GM18519 (cell line): ENCODE measurements at regions not wholly inside any gene's neighbourhood (a gene's known extent, or its start where the extent isn't known, plus 50 kb on each side); places are given as distances from the start of the nearest gene placed in this dataset.
"Not testable (repeated sequence)": the region's sequence is repeated elsewhere in the genome, so short reads cannot be mapped to it uniquely, and the experiment has no call there.

Source experiments
- ATAC-seq: cut with Tn5 transposase; IDR thresholded peaks from one replicate; pipeline ENCODE4 v1.9.1; 2021; ENCODE audit warnings: mild to moderate bottlenecking, moderate library complexity; ENCODE audit not compliant: unreplicated experiment, low FRiP score

DNA sequence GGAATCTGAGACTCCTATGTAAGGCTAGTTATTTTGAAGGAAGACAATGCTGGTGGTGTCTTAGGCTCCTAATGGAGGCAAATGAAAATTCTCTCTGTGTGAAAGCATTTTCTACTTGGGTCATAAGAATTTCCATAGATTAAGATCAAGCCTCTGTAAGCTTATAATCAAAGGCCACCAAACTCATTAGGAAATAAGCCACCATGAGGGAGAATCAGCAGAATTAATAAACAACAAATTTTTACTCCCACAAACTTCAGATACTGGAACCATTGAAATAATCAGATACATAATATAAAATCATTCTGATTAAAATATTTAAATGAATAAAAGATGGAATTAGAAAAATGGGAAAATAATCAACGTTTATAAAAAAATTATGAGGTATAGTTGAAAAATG, 178.7 kb downstream of the NPIPA8 start:
- ATAC-seq, result not testable (repeated sequence)

GRCh38 chr16:18152832-18153231, 183.7 kb downstream of the NPIPA8 start:
- ATAC-seq, result not testable (repeated sequence)

DNA sequence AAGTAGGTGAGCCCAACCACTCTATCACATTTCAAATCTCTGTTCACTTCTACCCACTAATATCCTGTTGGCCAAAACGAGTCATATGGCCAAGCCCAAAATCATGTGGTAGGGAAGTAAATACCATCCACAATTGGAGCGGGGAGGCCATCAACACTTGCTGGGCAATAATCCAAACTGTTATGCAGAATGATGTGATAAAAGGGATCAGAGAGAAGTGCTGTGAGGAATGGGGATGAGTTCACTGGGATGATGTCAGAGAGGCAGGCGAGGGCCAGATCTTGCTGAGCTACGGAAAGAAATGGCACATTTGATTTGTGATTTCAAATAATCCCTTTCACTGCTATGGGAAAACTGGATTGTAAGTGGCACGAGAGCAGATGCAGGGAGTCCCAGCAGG, 188.4 kb downstream of the NPIPA8 start:
- ATAC-seq, result not testable (repeated sequence)

DNA sequence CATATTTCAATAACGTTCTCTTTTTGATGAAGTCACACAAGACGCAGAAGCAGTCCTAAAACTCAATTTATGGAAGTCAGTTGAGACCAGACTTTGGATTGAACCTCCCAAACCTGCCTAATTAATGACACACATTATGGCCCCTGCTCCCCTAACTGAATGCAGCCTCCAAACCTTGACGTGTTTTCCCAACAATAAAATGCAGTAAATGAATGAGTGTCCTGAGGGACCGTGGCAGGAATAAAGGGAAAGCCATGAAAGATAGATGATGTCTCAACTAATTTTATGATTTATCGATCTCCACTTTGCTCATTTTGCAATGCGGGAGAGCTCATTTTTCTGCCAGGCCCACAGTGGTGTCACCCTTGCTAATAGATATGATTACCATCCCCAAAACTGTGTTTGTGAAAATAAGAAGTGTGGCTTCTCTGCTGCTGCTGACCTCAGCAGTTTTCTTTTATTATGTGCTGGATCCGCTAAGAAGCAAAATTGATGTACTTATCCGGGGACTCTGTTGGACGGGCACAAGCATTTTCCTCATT, 189.9 kb downstream of the NPIPA8 start:
- not testable (repeated sequence) for ATAC-seq

- ATAC-seq, result not testable (repeated sequence)
Measured at GRCh38 chr16:18142066-18142465, 194.5 kb downstream of the NPIPA8 start.

DNA sequence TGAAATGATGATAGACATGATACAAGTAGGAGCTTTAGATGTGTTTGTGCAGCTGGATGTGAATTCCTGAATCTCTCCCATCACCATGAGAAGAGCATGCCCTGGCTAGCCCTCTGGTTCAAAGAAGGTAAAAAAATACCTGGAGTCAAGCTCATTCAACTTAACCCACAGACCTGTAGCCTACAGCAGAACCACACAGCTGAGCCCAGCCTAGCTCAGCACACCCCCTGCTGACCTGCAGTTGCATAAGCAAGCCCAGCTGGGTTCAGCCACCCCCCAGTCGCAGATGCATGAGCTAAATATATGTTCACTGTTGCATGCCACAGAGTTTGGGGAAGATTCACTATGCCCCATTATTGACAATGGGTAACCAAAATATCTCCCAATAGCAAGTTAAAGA, 200.2 kb downstream of the NPIPA8 start:
- ATAC-seq, result not testable (repeated sequence)

DNA sequence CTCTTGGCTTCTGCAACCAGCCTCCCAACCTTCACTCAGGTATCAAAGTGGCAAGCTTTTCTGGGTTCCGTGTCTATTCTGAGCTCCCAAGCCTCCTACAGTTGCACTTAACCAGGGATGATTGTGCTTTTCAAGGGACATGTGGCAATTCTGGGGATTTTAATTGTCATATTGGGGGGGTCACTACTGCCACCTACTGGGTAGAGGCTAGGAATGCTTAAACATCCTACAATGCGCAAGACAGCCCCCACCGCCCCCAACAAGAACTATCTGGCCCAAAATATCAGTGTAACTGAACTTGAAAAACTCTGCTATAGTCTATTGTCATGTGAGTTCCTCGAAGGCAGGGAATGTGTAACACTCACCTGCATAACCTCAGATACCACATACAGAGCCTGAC, 201.5 kb downstream of the NPIPA8 start:
- not testable (repeated sequence) for ATAC-seq

GRCh38 chr16:18131587-18131986, 204.9 kb downstream of the NPIPA8 start:
- not testable (repeated sequence) for ATAC-seq

DNA sequence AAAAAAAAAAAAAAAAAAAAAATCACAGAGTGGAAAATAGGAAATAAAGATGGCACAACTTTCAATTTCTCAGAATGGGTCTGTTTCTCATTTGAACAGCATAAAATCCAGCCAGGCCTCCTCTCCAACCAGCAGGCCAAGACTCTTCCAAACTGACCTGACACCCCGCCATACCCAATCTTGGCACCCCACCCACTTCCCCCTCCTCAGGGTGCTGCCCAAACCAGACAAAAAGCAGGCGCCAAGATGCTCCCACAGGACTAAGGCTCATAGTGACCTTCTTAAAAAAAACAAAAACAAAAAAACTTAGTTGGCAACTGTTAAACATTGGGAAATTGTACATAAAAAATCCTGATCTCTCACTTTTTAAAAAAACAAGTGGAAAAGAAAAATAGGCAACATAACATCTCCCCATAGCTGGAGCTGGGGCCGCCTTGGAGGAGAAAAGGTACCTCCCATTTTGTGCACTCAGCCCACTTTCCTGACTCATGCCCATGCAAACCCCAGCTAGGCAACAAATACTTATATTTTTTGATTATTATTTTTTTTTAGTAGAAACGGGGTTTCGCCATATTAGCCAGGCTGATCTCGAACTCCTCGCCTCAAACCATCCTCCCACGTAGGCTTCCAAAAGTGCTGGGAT, 205.9 kb downstream of the NPIPA8 start:
- not testable (repeated sequence) for ATAC-seq

DNA sequence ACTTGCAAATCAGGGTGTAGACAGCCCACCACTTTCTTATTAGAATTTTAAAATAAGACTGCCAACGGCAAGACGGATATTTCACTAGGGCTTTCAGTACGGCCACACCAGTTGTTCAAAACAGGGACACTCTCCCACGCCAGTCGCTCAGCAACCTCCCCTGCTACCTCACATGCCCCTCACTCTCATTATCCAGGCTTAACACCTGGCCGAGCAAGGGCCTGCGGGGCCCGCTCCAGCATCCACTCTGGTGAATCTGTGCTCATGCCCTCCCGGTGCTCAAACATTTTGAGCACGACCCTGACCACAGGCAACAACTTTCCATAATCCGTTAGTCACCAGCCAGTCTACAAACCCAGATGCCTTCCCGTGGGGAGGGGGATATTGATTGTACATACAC, 209.5 kb downstream of the NPIPA8 start:
- not testable (repeated sequence) for ATAC-seq

DNA sequence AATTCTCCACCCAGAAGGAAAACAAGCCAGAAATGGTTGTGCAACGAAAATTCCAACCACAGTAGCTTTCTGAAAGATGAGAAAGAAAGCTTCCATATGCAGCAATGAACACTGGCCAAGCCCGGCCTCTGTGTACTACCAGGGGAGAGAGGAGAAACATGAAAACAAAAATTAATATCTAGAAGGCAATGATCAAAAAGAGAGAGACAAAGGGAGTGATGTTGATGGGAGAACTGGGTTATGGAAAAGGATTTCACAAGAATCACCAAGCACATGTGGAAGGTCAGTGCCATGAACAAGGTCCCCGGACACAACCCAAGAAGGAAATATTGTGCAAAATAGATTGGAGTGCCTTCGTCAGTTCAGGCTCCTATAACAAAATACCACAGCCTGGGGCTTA, 217.4 kb downstream of the NPIPA8 start:
- ATAC-seq, result not testable (repeated sequence)

- not testable (repeated sequence) for ATAC-seq
Measured at GRCh38 chr16:18118684-18119083, 217.9 kb downstream of the NPIPA8 start.

DNA sequence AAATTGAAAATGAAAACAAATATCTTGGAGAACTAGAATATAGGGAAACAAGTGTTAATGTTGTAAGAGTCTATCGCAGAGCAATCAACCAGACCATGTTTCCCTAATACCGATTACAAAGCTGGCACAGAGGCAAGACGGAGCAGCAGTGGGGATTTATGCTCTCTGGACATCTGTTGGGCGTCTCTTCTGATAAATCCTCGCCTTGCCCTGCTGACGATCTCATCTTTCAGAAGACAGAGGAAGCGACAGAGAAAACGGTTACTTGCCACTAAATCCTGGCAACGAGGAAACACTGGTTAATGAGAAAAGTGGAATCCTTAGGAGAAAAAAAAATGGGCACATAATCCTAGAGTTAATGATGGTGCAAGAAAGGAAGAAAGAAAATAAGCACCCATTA, 218.5 kb downstream of the NPIPA8 start:
- not testable (repeated sequence) for ATAC-seq

DNA sequence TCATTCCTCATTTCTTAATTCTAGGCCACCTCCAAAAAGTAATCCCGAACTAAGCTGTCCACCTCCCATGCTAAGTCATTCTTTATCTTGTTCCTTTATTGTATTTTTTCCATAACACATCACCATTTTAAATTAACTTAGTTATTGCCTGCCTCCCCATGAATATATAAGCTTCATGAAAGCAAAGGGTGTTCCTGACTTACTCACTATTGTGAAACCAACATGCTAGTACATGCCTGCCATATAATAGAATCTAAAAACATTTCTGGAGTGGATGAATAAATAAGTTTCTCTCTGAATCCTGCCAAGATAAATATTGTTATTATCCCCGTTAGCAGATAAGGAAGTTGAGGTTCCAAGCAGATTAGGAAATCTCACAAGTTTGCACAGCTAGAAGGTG, 232.1 kb downstream of the NPIPA8 start:
- not testable (repeated sequence) for ATAC-seq

DNA sequence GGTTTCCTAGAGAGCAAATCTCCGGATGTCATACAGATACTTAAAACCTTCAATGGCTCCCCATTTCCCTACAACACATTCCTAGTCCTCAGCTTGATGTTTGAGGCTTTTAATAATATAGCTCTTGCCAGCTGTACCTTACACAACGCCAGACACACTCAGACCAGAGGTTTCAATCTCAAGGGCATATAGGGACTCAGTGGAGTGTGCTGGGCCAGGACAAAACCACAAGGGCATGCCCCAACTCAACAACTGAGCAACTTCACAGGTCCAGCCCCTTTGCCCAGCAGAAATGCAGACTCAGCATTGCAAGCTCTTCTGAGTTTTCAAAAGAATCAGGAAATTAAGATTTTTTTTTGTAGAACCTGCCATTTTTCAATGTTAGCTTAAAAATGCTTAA, 235.5 kb downstream of the NPIPA8 start:
- not testable (repeated sequence) for ATAC-seq

GRCh38 chr16:18092605-18093004, 243.9 kb downstream of the NPIPA8 start:
- ATAC-seq, result not testable (repeated sequence)

GRCh38 chr16:18080658-18081363, 255.7 kb downstream of the NPIPA8 start:
- ATAC-seq, result not testable (repeated sequence)

- not testable (repeated sequence) for ATAC-seq
Measured at GRCh38 chr16:18077910-18078309, 258.6 kb downstream of the NPIPA8 start.

DNA sequence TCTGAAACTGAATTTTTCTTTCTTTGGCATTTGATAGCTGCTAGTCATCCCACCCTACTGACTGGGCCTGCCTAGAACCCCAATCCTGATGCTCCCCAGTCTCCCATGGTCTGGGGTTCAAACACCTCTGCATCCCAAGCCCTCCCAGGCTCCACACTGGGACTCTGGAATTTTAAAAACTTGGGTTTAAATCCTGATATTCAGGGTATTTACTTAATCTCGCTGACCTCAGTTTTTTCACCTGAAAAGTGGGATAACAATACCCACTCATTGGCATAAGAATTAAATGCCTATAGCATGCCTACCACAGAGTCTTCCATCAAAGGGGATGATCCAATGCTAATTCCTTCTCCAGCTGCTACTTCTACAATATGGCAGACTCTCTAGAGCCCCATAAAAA, 264.4 kb downstream of the NPIPA8 start:
- no peak for ATAC-seq

GRCh38 chr16:18069683-18070082, 266.9 kb downstream of the NPIPA8 start:
- no peak for ATAC-seq

GRCh38 chr16:18068477-18068876, 268.1 kb downstream of the NPIPA8 start:
- no peak for ATAC-seq

DNA sequence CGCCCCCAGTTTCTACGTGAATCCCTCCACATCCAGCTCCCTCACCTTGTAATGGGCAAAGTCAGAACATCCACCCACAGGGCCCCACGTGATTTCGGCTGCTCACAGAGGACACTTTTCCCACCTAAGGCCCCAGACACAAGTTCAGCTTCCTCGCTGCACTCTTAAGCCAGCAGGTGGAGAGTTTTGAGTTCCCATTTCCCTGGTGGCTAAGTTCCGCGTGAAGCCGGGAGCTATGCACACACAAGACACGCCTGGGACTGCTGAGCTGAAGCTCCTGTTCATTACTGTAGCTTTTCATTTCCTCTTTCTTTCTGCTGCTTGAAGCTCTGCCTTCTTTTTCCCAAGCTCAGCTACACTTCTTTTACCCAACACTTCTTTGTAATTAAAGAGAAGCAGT, 273.8 kb downstream of the NPIPA8 start:
- ATAC-seq, result no peak
